Testis (tissue), 2 donors: ENCODE measurements at regions not wholly inside any gene's neighbourhood (a gene's known extent, or its start where the extent isn't known, plus 50 kb on each side); places are given as distances from the start of the nearest gene placed in this dataset.

Source experiments
- DNase-seq: peaks from one replicate; pipeline ENCODE4 v3.0.0-alpha.2; 2019
- H3K27ac ChIP-seq, 2 donors: fragments of 200-600 bp; sonication (generic); one replicate each; pipeline ENCODE4 v1.5.1; 2019
- H3K27me3 ChIP-seq: fragments of 200-600 bp; sonication (generic); one replicate; pipeline ENCODE4 v1.5.1; 2019
- H3K36me3 ChIP-seq: fragments of 200-600 bp; sonication (generic); one replicate; pipeline ENCODE4 v1.5.1; 2017; ENCODE audit warnings: low read depth; ENCODE audit errors: missing control alignments
- H3K4me1 ChIP-seq: fragments of 200-600 bp; sonication (generic); one replicate; pipeline ENCODE4 v1.5.1; 2019
- H3K4me3 ChIP-seq, 2 donors: fragments of 200-600 bp; sonication (generic); one replicate each; pipeline ENCODE4 v1.5.1; 2017 to 2019
- H3K9me3 ChIP-seq: fragments of 200-600 bp; sonication (generic); one replicate; pipeline ENCODE4 v1.5.1; 2017
- POLR2A ChIP-seq: fragments of 450-650 bp; IDR thresholded peaks from one replicate; pipeline ENCODE4 v1.6.1; 2017; ENCODE audit warnings: antibody characterized with exemption, mild to moderate bottlenecking, moderate library complexity
- WGBS, 2 donors: methylation state at CpG; one replicate each; pipeline ENCODE4 v1.1.5; 2018; 5-methylcytosine and 5-hydroxymethylcytosine counted together
- intact Hi-C: fragments of 100-400 bp; cut with DNase I; formaldehyde crosslinking; loops from one replicate; pipeline ENCODE4 v1.15.1; 2023; ENCODE audit warnings: low total_unique reads
- TF ChIP-seq, protein P1 (sequence below), 3 experiments: fragments of 450-650 bp in 2 of 3; fragments of 200-600 bp in 1 of 3; sonication (generic) in 1 of 3; IDR thresholded peaks; one replicate each; pipeline ENCODE4 v1.5.1; 2016 to 2019; ENCODE audit warnings: antibody characterized with exemption in 3 of 3, mild to moderate bottlenecking in 2 of 3, moderate library complexity in 1 of 3

DNA sequence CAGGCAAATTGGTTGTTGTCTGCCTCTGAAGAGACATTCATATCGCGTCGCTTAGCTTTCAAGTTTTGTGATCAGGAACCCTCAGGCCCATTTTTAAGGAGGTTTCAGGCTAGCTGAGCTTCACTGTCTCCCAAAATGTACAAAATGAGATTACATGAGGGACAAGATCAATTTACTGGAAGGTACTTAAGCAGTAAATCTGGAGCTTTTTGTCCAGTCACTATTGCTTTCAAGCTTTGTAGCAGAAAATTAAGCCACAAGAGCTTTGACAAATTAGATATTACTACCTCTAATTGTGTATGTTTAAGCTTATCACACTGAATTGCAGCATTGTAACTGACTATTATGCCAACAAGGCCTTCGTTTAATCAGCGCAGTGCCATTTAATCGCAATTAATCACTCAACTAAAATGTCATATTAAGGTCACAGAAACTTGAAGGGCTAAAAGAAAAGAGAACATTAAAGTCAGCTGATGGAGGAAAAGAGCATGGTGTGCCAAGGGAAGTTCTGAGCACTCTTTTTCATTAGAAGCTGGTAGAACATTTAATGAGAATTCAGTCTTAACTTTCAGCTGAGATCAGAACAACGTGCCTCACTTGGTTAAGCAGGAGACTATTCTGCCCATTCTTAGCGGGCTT, 353.0 kb downstream of the FBXO8 start:
- TF ChIP-seq, protein P1, sequence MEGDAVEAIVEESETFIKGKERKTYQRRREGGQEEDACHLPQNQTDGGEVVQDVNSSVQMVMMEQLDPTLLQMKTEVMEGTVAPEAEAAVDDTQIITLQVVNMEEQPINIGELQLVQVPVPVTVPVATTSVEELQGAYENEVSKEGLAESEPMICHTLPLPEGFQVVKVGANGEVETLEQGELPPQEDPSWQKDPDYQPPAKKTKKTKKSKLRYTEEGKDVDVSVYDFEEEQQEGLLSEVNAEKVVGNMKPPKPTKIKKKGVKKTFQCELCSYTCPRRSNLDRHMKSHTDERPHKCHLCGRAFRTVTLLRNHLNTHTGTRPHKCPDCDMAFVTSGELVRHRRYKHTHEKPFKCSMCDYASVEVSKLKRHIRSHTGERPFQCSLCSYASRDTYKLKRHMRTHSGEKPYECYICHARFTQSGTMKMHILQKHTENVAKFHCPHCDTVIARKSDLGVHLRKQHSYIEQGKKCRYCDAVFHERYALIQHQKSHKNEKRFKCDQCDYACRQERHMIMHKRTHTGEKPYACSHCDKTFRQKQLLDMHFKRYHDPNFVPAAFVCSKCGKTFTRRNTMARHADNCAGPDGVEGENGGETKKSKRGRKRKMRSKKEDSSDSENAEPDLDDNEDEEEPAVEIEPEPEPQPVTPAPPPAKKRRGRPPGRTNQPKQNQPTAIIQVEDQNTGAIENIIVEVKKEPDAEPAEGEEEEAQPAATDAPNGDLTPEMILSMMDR (IDR thresholded peaks at IDR 0.05) = no peak
- no peak for TF ChIP-seq POLR2A
- intact Hi-C loops = no loop called here
- Histone ChIP-seq H3K9me3 (no peaks in the 10 kb centered on the region), H3K27me3 (no peaks in the 10 kb centered on the region), H3K4me1 (no peaks in the 10 kb centered on the region), H3K27ac (no peak overlapping the region), H3K4me3 (no peak overlapping the region), H3K36me3 (no peaks in the 10 kb centered on the region)
- WGBS, 2 donors = 73 to 80% methylated on average over 8 of the region's 8 CpGs
- DNase-seq = no peak

- Histone ChIP-seq H3K27ac (no peak overlapping the region), H3K27me3 (no peaks in the 10 kb centered on the region), H3K36me3 (no peaks in the 10 kb centered on the region), H3K9me3 (no peaks in the 10 kb centered on the region), H3K4me3 (no peak overlapping the region), H3K4me1 (no peaks in the 10 kb centered on the region)
- intact Hi-C loops = no loop called here
- DNase-seq = no peak
- 85 to 86% methylated on average over 3 of the region's 3 CpGs for WGBS, 2 donors
- TF ChIP-seq POLR2A = no peak
Measured at GRCh38 chr4:173929921-173930320, 353.5 kb downstream of the FBXO8 start.

DNA sequence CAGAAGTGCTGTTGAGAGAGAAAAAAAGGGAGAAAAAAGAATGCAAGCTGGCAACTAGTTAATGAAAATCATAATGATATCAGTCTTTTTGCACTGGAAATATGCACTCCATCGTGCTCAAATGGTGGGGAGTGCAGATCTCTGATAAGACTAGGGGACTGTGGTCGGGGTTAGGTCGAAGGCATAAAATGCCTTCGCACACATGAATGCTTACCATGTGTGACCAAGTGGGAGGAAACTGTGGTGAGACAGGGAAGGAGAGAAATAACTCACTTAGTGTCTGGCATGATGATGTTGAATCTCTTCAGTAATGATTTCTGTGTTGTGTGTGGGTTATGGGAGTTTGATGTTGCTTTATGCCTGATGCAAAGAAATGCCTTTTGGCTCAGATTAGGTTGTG, 358.9 kb downstream of the FBXO8 start:
- TF ChIP-seq, protein P1 (IDR thresholded peaks at IDR 0.05) = no peak
- no peak for TF ChIP-seq POLR2A
- DNase-seq = no peak

GRCh38 chr4:173919861-173920260, 363.6 kb downstream of the FBXO8 start:
- TF ChIP-seq, protein P1 (IDR thresholded peaks at IDR 0.05) = no peak
- TF ChIP-seq POLR2A = no peak
- Histone ChIP-seq H3K9me3 (no peaks in the 10 kb centered on the region), H3K4me3 (no peak overlapping the region), H3K4me1 (no peaks in the 10 kb centered on the region), H3K36me3 (no peaks in the 10 kb centered on the region), H3K27me3 (no peaks in the 10 kb centered on the region), H3K27ac (no peak overlapping the region)
- 58 to 71% methylated on average over 1 of the region's 1 CpG for WGBS, 2 donors
- no peak for DNase-seq
- intact Hi-C loops = no loop called here

More for the DNA sequence above, 358.9 kb downstream of the FBXO8 start:
- no peaks in the 10 kb centered on the region for H3K27me3 ChIP-seq
- 53 to 55% methylated on average over 4 of the region's 4 CpGs for WGBS, 2 donors
- H3K9me3 ChIP-seq = no peaks in the 10 kb centered on the region
- no peaks in the 10 kb centered on the region for H3K36me3 ChIP-seq
- H3K4me1 ChIP-seq = no peaks in the 10 kb centered on the region
- H3K4me3 ChIP-seq = no peak overlapping the region
- intact Hi-C loops = no loop called here
- no peak overlapping the region for H3K27ac ChIP-seq

DNA sequence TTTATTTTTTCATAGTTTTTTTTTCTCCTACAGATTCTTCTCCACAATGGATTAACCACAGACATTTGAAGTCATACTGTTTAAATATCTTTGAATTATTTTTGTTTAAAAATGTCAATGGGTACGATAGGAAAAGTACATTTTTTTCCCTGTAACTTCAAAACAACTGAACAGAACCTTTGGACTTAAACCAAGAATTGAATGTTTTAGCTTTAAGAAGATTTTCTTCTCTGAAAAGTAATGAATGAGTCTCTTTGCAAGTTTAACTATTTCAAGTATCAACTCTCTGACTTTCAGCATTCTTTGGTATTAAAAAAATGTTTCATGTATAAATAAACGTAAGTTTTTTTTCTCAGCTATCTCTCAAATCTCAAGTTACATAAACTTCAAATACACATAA, 364.3 kb downstream of the FBXO8 start:
- Histone ChIP-seq H3K4me1 (no peaks in the 10 kb centered on the region), H3K27me3 (no peaks in the 10 kb centered on the region), H3K36me3 (no peaks in the 10 kb centered on the region), H3K4me3 (no peak overlapping the region), H3K9me3 (no peaks in the 10 kb centered on the region), H3K27ac (no peak overlapping the region)
- WGBS, 2 donors = 50 to 52% methylated on average over 2 of the region's 2 CpGs
- TF ChIP-seq POLR2A = no peak
- TF ChIP-seq, protein P1 (IDR thresholded peaks at IDR 0.05) = no peak
- no peak for DNase-seq
- intact Hi-C loops = no loop called here
